Common myeloid progenitor, CD34-positive (primary cell): ENCODE measurements at regions not wholly inside any gene's neighbourhood (a gene's known extent, or its start where the extent isn't known, plus 50 kb on each side); places are given as distances from the start of the nearest gene placed in this dataset.

Source experiments
- CTCF ChIA-PET: fragments of 350-600 bp; sonication (Branson Sonifier 250); formaldehyde crosslinking; loops from one replicate; lab custom pipeline; 2021; ENCODE audit warnings: antibody characterized with exemption; lab: Charles Lee
- POLR2A ChIA-PET: fragments of 350-600 bp; sonication (Branson Sonifier 250); formaldehyde crosslinking; loops from one replicate; lab custom pipeline; 2021; ENCODE audit warnings: antibody characterized with exemption; lab: Charles Lee
- DNase-seq, 3 donors: peaks; one replicate each; pipeline versions ENCODE4 v3.0.0 to v3.0.0-alpha.2; 2013
- H3K27ac ChIP-seq, 2 experiments: 1 replicate in 1 of 2; 2 replicates in 1 of 2; pipeline ENCODE4 v1.7.0; 2013; ENCODE audit warnings: inconsistent platforms in 2 of 2, low read length in 2 of 2, mild to moderate bottlenecking in 2 of 2, low read depth in 1 of 2, moderate library complexity in 1 of 2; ENCODE audit not compliant: severe bottlenecking in 2 of 2, insufficient read depth in 1 of 2, poor library complexity in 1 of 2
- H3K27me3 ChIP-seq, 5 experiments: replicated peaks in 2 of 5; 1 replicate in 3 of 5; 2 replicates in 2 of 5; pipeline versions ENCODE4 v1.6.1 to v1.7.0; 2013; ENCODE audit warnings: low read length in 4 of 5, mild to moderate bottlenecking in 2 of 5, moderate library complexity in 2 of 5, inconsistent platforms in 1 of 5; ENCODE audit not compliant: insufficient read depth in 5 of 5, control insufficient read depth in 4 of 5
- H3K36me3 ChIP-seq, 4 experiments: 1 replicate in 2 of 4; 2 replicates in 2 of 4; pipeline versions ENCODE4 v1.6.1 to v1.7.0; 2013; ENCODE audit warnings: low read length in 3 of 4, control low read depth in 1 of 4, mild to moderate bottlenecking in 1 of 4; ENCODE audit not compliant: control insufficient read depth in 4 of 4, insufficient read depth in 4 of 4
- H3K4me1 ChIP-seq, 4 experiments: 1 replicate in 3 of 4; 2 replicates in 1 of 4; pipeline versions ENCODE4 v1.6.1 to v1.7.1; 2013; ENCODE audit warnings: low read length in 3 of 4, mild to moderate bottlenecking in 3 of 4, control low read depth in 1 of 4, inconsistent platforms in 1 of 4, moderate library complexity in 1 of 4; ENCODE audit not compliant: control insufficient read depth in 4 of 4, insufficient read depth in 4 of 4; ENCODE audit errors: control extremely low read depth in 1 of 4
- H3K4me3 ChIP-seq, 7 experiments: 1 replicate in 4 of 7; 2 replicates in 3 of 7; pipeline versions ENCODE4 v1.5.1 to v1.7.0; 2013; ENCODE audit warnings: mild to moderate bottlenecking in 7 of 7, low read length in 6 of 7, moderate library complexity in 6 of 7, inconsistent platforms in 2 of 7, low read depth in 2 of 7, control low read depth in 1 of 7; ENCODE audit not compliant: insufficient read depth in 4 of 7, control insufficient read depth in 1 of 7; ENCODE audit errors: extremely low read depth in 1 of 7
- H3K9me3 ChIP-seq, 5 experiments: 1 replicate in 4 of 5; 2 replicates in 1 of 5; pipeline versions ENCODE4 v1.6.1 to v1.7.1; 2013; ENCODE audit warnings: low read length in 4 of 5, mild to moderate bottlenecking in 2 of 5, inconsistent platforms in 1 of 5, low read depth in 1 of 5, moderate library complexity in 1 of 5; ENCODE audit not compliant: control insufficient read depth in 4 of 5, insufficient read depth in 2 of 5; ENCODE audit errors: control extremely low read depth in 1 of 5
- WGBS: methylation state at CpG from one replicate; pipeline ENCODE4 v1.1.5; 2013; ENCODE audit not compliant: insufficient coverage; 5-methylcytosine and 5-hydroxymethylcytosine counted together

- ChIA-PET POLR2A (no interaction called here), CTCF (no interaction called here)
- DNase-seq, result no peak
- no peak overlapping the region for H3K27ac ChIP-seq
- H3K27me3 ChIP-seq, result no peaks in the 10 kb centered on the region
- WGBS, result 100% methylated on average over 4 of the region's 6 CpGs
- no peaks in the 10 kb centered on the region for H3K4me1 ChIP-seq
- peaks cover 0 to 5% (median 2%) of the 10 kb centered on the region in 5 experiments for H3K9me3 ChIP-seq
- H3K4me3 ChIP-seq, result no peak overlapping the region
- no peaks in the 10 kb centered on the region for H3K36me3 ChIP-seq
These were observed 485.4 kb downstream of the CNTN6 start for GRCh38 chr3:1578124-1578806.

- ChIA-PET CTCF (no interaction called here), POLR2A (no interaction called here)
- peaks cover 0 to 10% (median 3%) of the 10 kb centered on the region in 5 experiments for H3K9me3 ChIP-seq
- H3K36me3 ChIP-seq, result no peaks in the 10 kb centered on the region
- H3K27me3 ChIP-seq, result no peaks in the 10 kb centered on the region
- no peaks in the 10 kb centered on the region for H3K4me1 ChIP-seq
- no peak for DNase-seq
- WGBS, result 97% methylated on average over 10 of the region's 10 CpGs
- no peak overlapping the region for H3K4me3 ChIP-seq
- no peak overlapping the region for H3K27ac ChIP-seq
These were observed 490.2 kb downstream of the CNTN6 start for GRCh38 chr3:1583044-1583443.

GRCh38 chr3:1587426-1587825, 494.6 kb downstream of the CNTN6 start:
- no peak overlapping the region for H3K4me3 ChIP-seq
- CTCF ChIA-PET, result no interaction called here
- peaks cover 0 to 10% (median 5%) of the 10 kb centered on the region in 5 experiments for H3K9me3 ChIP-seq
- no peaks in the 10 kb centered on the region for H3K36me3 ChIP-seq
- H3K4me1 ChIP-seq, result no peaks in the 10 kb centered on the region
- H3K27me3 ChIP-seq, result no peaks in the 10 kb centered on the region
- WGBS, result 0% methylated on average over 1 of the region's 1 CpG
- POLR2A ChIA-PET, result no interaction called here
- DNase-seq, result peak in 2 of 3 donors; percentile 0 to 3
- H3K27ac ChIP-seq, result no peak overlapping the region

- Histone ChIP-seq H3K4me1 (no peaks in the 10 kb centered on the region), H3K36me3 (no peaks in the 10 kb centered on the region), H3K27me3 (no peaks in the 10 kb centered on the region), H3K9me3 (peaks cover 0 to 6% (median 0%) of the 10 kb centered on the region in 5 experiments), H3K4me3 (no peak overlapping the region), H3K27ac (no peak overlapping the region)
- WGBS, result 0% methylated on average over 1 of the region's 4 CpGs
- ChIA-PET CTCF (no interaction called here), POLR2A (no interaction called here)
- DNase-seq, result no peak
These were observed 498.7 kb downstream of the CNTN6 start for GRCh38 chr3:1591327-1592028.

- CTCF ChIA-PET, result no interaction called here
- POLR2A ChIA-PET, result no interaction called here
- Histone ChIP-seq H3K4me3 (no peak overlapping the region), H3K27me3 (no peaks in the 10 kb centered on the region), H3K4me1 (no peaks in the 10 kb centered on the region), H3K9me3 (peaks cover 0 to 6% (median 0%) of the 10 kb centered on the region in 5 experiments), H3K36me3 (no peaks in the 10 kb centered on the region), H3K27ac (no peak overlapping the region)
- no peak for DNase-seq
These were observed 502.1 kb downstream of the CNTN6 start for GRCh38 chr3:1594940-1595339.

GRCh38 chr3:1600206-1600605, 498.5 kb upstream of the CNTN4 start:
- no peak for DNase-seq
- no peak overlapping the region for H3K4me3 ChIP-seq
- ChIA-PET CTCF (no interaction called here), POLR2A (no interaction called here)
- peaks cover 0 to 3% (median 0%) of the 10 kb centered on the region in 5 experiments for H3K9me3 ChIP-seq
- H3K27ac ChIP-seq, result no peak overlapping the region
- H3K36me3 ChIP-seq, result no peaks in the 10 kb centered on the region
- H3K4me1 ChIP-seq, result no peaks in the 10 kb centered on the region
- no peaks in the 10 kb centered on the region for H3K27me3 ChIP-seq
- 99% methylated on average over 8 of the region's 8 CpGs for WGBS

GRCh38 chr3:1600700-1601418, 497.8 kb upstream of the CNTN4 start:
- H3K27me3 ChIP-seq, result no peaks in the 10 kb centered on the region
- CTCF ChIA-PET, result no interaction called here

More at GRCh38 chr3:1600700-1601418, 497.8 kb upstream of the CNTN4 start:
- H3K4me3 ChIP-seq, result no peak overlapping the region
- DNase-seq, result no peak
- H3K4me1 ChIP-seq, result no peaks in the 10 kb centered on the region
- no peak overlapping the region for H3K27ac ChIP-seq
- 95% methylated on average over 18 of the region's 22 CpGs for WGBS
- no peaks in the 10 kb centered on the region for H3K36me3 ChIP-seq
- POLR2A ChIA-PET, result no interaction called here
- peaks cover 0 to 3% (median 0%) of the 10 kb centered on the region in 5 experiments for H3K9me3 ChIP-seq
